GM21515 (cell line): ENCODE measurements at regions not wholly inside any gene's neighbourhood (a gene's known extent, or its start where the extent isn't known, plus 50 kb on each side); places are given as distances from the start of the nearest gene placed in this dataset.
"Not testable (repeated sequence)": the region's sequence is repeated elsewhere in the genome, so short reads cannot be mapped to it uniquely, and the experiment has no call there.

Experiments used
- ATAC-seq: cut with Tn5 transposase; IDR thresholded peaks from one replicate; pipeline ENCODE4 v1.9.1; 2021; ENCODE audit not compliant: unreplicated experiment

GRCh38 chr13:58704953-58705352 lies 1073.4 kb downstream of the PCDH17 start:
- no peak for ATAC-seq

- ATAC-seq: no peak
These were observed 1074.9 kb downstream of the PCDH17 start for GRCh38 chr13:58706421-58706820.

GRCh38 chr13:58712191-58712590 lies 1080.6 kb downstream of the PCDH17 start:
- no peak for ATAC-seq

- ATAC-seq: not testable (repeated sequence)
These were observed 1082.5 kb downstream of the PCDH17 start for GRCh38 chr13:58714016-58714415.

- no peak for ATAC-seq
These were observed 1089.7 kb downstream of the PCDH17 start for GRCh38 chr13:58721273-58721672.

- no peak for ATAC-seq
These were observed 1096.6 kb downstream of the PCDH17 start for GRCh38 chr13:58728126-58728525.

GRCh38 chr13:58729361-58729760 lies 1097.8 kb downstream of the PCDH17 start:
- ATAC-seq: no peak

- no peak for ATAC-seq
These were observed 1113.1 kb downstream of the PCDH17 start for GRCh38 chr13:58744686-58745085.

- no peak for ATAC-seq
These were observed 1136.0 kb downstream of the PCDH17 start for GRCh38 chr13:58767566-58767965.

GRCh38 chr13:58773280-58773859 lies 1141.8 kb downstream of the PCDH17 start:
- no peak for ATAC-seq

GRCh38 chr13:58782736-58783135 lies 1151.2 kb downstream of the PCDH17 start:
- no peak for ATAC-seq

- ATAC-seq: no peak
These were observed 1161.3 kb downstream of the PCDH17 start for GRCh38 chr13:58792854-58793253.

- no peak for ATAC-seq
These were observed 1164.2 kb downstream of the PCDH17 start for GRCh38 chr13:58795715-58796114.

GRCh38 chr13:58804832-58805231 lies 1173.3 kb downstream of the PCDH17 start:
- no peak for ATAC-seq

GRCh38 chr13:58806401-58806800 lies 1174.9 kb downstream of the PCDH17 start:
- no peak for ATAC-seq

GRCh38 chr13:58823701-58824100 lies 1192.2 kb downstream of the PCDH17 start:
- ATAC-seq: no peak

GRCh38 chr13:58827904-58828303 lies 1196.4 kb downstream of the PCDH17 start:
- ATAC-seq: no peak

GRCh38 chr13:58830841-58831240 lies 1199.3 kb downstream of the PCDH17 start:
- no peak for ATAC-seq

GRCh38 chr13:58838615-58839014 lies 1207.1 kb downstream of the PCDH17 start:
- ATAC-seq: no peak

- no peak for ATAC-seq
These were observed 1211.5 kb downstream of the PCDH17 start for GRCh38 chr13:58843071-58843470.

GRCh38 chr13:58843567-58843966 lies 1212.0 kb downstream of the PCDH17 start:
- no peak for ATAC-seq

- no peak for ATAC-seq
These were observed 1218.6 kb downstream of the PCDH17 start for GRCh38 chr13:58850161-58850560.

- no peak for ATAC-seq
These were observed 1220.5 kb downstream of the PCDH17 start for GRCh38 chr13:58852076-58852475.
